Fibroblast of upper back skin (primary cell): ENCODE measurements at regions not wholly inside any gene's neighbourhood (a gene's known extent, or its start where the extent isn't known, plus 50 kb on each side); places are given as distances from the start of the nearest gene placed in this dataset.
"Not testable (repeated sequence)": the region's sequence is repeated elsewhere in the genome, so short reads cannot be mapped to it uniquely, and the experiment has no call there.

Experiments
- DNase-seq: peaks from one replicate; pipeline ENCODE4 v3.0.0-alpha.2; 2013

DNA sequence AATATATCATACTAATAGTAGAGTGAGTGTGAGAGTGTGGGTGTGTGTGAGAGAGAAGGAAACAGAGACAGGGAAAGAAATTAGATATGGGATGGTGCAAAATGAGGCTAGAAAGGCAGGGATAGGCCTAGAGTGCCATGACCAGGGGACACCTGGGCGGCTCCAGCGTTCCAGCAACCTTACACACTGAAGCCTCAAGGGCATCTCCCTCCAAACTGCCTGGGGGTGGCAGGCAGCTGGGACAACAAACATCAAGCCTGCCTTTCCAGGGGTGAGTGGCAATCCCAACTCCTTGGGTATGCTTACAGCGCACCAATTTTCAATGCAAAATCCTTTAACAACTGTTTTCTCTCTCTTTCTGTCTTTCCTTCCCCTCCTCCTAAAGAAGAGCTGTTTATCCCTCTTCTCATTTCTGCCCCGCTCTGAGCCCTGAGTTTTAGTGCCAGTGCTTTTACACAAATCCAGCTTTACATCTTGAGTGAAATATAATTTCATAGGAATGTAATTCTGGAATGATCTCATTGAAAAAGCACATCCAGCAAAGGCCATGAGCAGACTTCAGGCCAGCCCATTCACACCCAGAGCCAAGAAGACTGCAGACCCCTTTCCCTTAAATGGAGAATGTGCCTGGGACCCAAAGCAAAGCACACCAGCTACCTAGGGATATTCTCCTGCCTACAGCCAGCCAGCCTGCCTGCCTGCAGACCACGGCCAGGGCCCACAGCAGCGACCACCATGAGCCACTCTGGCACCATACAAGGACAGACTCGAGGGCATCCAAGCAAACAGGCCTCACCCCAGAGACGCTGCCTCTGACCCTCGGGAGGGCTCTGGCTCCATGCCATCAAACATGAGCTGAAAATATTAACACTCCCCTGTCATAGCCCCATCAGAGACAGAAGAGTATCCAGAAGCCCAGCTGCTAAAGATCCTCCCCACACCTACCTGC, 90.3 kb downstream of the RPL27A start:
- DNase-seq, result peak; percentile 53

DNA sequence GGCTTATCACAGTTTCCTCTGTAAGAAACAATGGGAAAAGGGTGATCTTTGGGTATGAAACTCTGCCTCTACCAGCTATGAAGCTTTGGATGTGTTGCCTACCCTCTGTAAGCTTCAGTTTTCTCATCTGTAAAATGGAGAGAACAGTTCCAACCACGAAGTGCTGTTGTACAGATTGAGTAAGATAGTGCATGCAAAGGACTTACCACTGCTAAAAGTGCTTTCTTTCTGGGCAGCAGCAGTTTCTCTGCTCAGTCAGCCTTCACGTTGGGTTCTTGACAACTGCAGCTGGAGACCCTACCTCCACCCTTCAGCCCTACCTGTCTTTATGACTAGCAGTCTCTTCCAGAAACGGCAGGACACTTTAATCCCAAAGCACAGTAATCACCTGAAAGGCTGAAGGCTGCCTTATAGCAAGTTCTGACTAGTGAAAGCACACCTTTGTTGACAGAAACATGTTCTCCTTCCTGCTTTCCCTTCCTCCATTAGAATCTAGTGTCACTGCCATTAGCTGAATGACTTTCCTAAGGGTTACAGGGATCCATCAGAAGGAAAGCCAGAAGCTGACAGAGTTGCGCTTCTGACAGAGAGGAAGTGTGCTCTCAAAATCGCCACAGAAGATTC, 91.4 kb downstream of the RPL27A start:
- no peak for DNase-seq

DNA sequence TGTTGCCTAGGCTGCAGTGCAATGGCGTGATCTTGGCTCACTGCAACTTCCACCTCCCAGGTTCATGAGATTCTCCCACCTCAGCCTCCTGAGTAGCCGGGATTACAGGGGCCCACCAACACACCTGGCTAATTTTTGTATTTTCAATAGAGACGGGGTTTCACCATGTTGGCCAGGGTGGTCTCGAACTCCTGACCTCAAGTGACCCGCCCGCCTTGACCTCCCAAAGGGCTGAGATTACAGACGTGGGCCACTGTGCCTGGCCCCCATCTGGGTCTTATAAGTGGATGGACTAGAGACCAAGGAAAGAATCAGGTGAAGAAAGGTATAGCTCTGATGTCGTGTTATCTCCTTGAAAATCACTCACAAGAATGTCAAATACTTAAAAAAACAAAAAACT, 92.3 kb downstream of the RPL27A start:
- DNase-seq, result not testable (repeated sequence)

DNA sequence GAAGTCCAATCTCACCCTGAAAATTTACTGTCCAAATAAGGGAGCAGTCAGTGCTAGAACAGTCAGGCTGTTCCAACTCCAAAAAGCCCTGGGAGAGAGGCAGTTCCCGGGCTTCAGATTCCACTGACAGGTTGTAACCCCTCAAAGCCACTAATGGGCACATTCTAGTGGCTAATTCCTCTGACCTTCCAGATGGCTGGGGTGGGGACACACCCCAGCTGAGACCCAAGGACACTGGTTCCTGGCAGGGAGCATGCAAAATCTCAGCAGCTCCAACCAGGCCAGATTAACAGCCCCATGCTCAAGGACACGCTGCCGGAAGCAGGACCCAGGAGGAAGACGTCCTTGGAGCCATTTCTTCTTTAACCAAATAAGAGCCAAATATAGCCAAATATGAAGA, 92.7 kb downstream of the RPL27A start:
- DNase-seq, result no peak

DNA sequence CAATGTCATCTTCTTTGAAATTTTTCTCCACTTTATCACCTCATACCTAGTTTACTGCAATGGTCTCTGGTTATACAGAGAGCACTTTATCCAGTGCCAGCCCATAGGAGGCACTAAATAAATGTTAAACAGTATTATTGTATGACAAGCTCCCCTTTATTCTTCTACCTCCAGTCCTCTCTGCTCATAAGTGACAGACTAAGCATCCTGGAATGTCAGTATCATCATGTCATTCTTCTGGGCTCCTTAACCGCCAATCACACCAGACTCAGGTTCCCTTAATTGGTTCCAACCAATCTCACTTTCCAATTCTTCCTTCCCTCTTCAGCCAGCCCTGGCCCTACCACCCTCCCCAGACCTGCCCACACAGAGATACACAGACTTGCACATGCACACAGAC, 93.1 kb downstream of the RPL27A start:
- DNase-seq, result no peak

DNA sequence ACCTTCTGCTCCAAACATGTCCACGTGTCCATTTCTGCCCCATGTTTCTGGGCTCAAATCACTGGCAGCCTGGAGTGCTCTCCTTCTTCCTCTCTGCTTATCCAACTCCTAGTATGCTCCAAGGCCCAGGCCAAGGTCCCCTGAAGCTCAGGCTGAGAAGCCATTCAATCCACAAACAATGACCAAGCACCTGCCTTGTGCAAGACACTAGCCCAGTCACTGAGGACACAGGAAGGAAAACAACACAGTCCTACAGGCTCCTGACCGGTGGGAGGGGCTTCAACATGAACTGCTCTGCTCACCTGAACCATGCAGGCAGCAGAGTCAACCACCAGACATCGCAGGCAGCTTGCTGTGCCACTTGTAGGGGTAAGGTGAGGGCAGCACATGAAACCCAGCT, 93.6 kb downstream of the RPL27A start:
- no peak for DNase-seq

DNA sequence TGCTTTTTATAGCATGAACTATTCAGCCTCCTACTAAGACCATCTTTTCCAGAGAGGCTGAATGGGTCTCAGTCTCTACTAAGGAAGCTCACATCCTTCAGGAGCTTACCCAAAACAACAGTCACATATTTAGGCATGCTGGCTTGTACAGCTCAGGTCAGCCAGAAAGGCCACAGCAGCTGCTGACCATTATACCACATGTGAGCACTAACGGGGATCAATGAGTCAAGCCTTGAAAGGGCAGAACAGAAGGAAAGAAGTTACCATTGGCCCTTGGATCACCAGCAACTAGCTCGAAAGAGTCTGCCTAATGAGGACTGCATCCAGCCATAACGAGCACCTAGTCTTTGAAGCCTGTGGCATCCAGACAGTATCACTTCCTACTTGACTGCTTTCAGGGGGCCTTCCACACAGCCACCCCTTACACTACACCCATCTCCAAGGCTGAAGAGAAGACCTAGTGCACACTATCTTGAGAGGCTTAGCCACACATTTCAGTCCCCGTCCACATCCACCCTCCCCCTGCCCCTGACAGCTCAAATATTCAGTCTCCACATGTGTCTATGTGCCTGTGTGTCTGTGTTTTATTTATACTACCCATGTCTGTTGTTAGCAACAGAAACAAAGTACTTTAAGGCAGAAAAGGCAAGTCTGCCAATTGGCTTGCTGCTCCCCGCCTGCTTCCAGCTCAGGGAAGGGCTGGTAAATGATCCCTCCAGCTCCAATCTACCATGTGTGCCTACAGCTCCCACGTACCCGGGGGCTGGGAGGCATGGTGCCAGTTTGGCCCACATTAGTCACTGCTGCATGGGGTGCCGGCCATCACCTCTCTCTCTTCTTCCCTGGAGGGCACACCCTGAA, 95.5 kb downstream of the RPL27A start:
- no peak for DNase-seq

DNA sequence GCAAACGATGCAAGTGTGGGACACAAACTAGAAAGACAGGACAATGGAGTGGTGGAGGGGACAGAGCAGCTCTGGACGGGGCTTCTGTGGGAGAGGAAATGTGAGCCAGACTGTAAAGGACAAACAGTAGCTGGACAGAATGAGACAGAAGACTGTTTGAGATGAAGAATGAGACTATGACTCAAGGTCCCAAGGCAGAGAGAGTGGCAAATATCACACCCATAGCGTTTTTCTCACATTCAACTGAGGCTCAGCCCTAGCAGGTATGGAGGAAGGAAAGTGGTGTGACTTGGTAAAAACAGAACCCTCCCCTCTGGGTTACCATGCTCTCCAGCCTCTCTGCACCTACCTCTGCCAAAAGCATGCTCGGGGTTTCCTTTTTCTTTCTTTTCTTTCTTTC, 96.5 kb downstream of the RPL27A start:
- no peak for DNase-seq

DNA sequence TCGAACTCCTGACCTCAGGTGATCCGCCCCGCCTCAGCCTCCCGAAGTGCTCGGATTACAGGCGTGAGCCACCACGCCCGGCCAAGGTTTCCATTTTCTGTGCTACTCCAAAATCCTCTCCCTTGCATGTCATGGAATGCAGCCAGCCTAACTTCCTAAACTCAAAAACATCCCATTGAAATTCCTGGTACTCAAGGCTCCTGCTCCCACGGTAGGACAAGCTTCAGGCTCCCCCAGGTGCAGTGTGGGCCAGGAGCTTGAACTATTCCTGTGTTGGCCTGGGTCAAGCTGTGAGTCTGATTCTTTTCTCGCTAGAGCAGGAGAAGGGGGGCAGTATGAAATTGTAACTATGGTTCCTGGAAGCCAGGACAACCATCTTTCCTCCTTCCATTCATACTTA, 97.1 kb downstream of the RPL27A start:
- no peak for DNase-seq

DNA sequence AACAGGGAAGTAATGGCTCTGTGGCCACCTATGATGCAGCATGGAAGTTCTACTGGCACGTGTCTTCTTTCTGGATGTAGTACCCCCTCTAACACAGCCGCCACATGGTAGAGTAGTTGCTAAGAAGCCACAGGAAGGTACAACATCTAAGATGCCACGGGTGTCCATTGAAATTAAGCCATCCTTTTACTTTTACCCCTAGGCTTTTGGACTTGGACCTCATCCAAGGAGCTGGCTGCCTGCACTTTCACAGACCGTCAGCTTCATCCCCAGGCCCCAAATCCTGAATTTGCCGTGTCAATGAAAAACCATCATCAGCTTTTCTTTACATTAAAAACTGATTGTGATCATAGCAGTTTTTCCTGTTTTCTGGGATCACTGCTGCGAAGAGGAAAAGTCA, 102.4 kb downstream of the RPL27A start:
- DNase-seq, result no peak

DNA sequence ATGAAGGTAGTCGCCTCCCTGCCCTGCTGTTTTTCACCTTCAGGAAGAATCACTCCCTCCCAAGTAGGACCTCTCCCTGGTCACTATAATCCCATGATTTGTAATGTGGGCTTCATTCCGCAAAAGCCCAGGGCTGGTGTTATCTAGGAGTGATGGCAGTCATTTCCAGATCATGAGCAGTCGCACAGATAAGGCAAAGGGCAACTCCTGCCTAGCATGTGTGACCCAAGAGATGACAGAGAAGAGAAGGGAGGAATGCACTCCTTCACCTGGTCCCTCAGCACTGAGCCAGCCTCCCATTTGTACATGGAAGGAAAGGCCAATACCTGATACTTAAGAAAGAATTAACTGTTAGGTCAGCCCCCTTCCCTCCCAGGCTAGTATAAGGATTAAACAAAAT, 102.9 kb downstream of the RPL27A start:
- no peak for DNase-seq

DNA sequence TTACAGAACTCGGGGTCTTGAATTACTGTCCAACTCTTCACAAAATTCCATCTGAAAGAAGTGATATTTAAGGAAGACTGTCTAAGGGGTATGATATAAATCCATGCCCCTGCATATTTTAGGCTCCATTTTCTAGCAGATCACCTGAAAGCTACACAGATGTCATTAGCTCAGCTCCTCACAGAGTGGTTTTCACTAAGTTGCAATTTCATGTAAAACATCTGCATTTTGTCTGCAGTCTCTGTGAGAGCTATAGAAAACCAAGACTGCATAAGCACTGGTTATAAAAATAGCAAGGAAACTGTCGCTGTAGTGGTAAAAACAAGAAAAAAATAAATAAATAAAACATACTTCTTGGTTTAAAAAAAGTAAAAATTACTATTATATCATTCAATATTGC, 103.4 kb downstream of the RPL27A start:
- no peak for DNase-seq

DNA sequence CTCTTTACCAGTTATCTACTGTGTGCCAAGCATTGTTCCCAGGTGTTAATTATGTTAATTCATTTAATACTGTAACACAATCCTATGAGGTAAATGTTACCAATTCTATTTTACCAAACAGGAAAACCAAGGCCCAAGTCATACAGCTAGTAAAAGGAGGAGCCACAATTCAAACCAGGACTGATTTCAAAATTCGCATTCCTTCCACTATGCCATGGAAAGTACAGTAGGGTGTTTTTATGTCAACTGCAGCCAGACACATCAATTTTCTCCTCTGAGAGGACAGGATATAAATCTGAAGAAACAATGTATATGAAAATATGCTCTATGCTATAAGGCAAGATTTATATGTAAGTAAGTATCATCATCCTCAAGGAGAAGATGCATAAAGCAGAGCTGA, 104.3 kb downstream of the RPL27A start:
- DNase-seq, result peak; percentile 40

DNA sequence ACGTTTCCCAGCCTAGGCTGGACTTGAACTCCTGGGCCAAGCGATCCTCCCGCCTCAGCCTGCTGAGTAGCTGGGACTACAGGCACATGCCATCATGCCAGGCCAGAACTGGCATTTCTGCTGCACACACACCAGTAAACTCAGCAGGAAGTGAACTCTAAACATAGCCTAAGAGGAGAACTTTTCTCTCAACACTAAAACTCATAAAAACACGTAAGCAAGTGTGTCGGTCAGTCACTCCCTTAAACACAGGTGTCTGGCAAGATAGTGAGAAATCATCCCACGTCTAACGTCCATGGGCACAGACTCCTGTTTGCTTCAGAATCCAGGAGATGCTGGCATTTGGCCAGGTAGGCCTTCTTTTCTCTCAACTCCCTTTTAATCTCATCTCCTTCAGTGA, 104.8 kb downstream of the RPL27A start:
- DNase-seq, result no peak

DNA sequence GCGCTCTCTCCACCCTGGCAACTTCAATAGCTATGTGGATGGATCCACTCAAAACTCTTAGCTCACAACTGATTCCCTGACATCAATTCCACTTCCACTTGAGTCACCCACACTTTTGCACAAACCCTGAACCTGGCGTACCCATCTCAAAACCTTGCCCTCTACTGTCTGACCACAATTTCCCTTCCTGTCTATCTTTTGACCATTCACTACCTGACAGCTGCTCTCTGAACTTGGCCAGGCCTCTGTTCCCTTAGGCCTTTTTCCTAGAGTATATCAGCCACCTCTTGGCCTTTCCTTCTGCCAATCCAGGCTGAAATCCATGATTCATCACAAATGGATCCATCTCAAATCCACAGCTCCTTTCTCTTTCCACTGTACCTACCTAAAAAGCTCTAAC, 106.0 kb downstream of the RPL27A start:
- no peak for DNase-seq

DNA sequence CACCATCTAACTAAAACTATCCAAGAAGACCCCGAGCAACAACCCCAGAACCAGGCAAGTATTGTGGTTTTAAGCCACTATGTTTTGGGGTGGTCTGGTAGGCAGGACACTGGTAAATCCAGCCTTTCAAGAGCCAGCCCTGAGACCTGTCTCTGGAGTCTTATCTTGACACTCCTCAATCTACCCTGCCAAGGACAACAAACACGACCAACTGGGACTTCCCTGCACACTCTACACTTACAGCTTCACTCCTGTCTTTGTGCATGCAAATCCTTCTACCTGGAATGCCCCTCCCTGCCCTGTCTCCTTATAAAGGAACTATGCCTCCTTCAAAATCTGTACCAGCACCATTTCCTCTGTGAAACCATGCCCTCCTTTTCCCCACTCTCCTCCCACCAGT, 107.3 kb downstream of the RPL27A start:
- DNase-seq, result no peak

DNA sequence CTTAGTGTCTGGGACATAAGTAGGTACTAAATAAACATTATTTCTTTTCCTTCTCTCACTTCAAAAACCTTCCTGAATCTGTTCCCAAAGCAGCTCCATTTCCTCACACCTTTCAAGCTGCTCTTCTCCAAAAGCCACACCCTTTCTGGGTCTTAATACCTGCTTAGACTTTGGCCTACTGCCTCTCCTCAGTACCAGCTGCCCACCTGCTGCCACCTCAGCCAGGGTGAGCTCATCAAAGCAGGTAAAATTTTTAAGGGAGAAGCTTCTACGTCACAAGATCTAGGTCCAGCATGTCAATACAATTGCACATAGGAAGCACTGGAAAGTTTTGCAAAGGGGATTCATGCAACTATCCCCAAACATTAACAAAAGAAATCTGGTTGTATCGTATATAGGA, 108.4 kb downstream of the RPL27A start:
- DNase-seq, result no peak

DNA sequence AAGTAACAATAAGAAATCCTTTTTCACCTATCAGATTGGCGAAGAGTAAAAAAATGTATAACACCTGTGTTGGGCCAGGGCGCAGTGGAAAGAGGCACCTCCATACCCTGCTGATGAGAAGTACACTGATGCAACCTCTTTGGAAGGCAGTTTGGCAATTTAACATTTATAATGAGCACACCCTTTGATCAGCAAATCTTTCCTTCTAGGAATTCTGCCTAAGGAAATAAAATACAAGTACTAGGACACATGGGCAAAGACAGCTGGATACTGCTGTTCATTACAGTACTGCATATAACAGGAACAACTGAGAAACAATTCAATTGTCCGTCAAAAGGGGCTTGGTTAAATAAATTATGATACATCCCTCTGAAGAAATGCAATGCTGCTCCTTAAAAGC, 110.1 kb downstream of the RPL27A start:
- no peak for DNase-seq

DNA sequence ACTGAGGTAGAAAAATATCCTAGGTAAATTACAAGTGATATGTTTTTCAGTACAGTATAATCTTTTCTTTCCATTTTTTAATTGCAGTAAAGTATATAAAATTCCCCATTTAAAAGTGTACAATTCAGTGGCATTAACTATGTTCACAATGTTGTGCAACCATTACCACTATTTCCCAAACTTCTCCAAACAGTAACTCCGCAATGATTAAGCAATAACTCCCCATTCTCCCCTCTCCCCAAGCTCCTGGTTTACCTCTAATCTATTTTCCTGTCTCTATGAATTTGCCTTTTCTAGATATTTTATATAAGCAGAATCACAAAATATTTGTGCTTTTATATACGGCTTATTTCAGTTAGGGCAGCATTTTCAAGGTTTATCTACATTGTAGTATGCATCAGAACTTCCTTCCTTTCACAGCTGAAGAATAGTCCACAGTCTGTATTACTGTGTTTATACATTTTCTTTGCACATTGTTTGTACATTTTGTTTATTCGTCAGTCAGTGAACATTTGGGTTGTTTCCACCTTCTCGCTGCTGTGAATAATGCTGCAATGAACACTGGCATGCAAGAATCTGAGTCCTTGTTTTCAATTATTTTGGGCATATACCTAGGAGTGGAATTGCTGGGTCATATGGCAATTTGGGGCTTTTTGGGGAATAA, 110.7 kb downstream of the RPL27A start:
- no peak for DNase-seq

DNA sequence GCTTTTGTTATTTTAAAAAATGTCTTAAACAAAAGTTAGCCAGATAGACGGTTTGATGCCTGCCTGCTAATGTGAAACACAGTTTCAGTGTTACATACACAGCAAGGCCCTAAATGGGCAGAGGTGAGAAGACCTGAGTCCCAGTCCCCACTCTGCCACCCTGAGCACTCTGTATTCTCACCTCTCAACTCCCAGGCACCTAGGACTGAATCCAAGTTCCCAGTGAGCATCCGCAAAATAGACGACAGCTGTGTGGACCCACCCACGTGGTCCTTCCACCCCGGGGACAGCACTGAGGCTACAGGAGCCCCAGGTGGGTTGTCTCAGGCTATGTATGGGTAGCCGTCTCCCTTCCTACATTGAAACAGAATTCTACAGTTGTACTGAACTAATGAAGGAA, 111.5 kb downstream of the RPL27A start:
- DNase-seq, result no peak

DNA sequence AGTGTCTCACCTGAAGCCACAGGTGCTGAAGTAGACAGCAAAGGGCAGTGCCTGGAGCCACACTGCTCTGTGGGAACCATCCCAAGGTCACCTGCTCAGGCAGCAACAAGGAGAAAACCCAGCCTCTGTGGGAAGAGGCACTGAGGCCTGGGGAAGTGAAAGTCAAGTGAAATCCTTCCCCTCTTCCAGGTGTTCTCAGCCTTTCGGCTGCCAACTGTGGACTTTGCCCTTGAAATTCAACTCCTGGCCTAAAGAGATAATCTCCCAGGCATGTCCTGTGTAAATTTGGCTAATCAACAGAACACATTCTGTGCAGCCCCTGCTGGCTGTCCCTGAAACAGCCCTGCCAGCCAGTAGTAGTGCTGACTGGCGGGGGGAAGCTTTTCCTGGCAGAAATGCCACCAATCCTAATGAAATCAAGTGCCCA, 112.1 kb downstream of the RPL27A start:
- no peak for DNase-seq

DNA sequence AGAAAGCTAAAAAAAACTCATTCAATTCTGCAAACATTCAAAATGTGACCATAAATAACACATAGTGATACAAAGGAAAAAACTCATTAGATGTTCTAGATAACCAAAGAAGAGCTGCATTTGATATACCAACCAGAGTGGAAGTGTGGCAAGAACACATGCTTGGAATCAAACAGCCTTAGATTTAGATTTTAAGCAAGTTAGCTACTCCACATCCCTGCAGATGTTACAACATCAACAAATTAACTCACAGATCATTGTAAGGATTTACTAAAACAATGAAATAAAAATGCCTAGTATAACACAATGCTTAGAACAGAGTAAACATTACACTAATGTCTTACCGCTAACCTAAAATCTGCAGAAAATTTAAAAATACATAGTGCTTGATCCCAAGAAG, 114.0 kb upstream of the AKIP1 start:
- DNase-seq, result no peak

DNA sequence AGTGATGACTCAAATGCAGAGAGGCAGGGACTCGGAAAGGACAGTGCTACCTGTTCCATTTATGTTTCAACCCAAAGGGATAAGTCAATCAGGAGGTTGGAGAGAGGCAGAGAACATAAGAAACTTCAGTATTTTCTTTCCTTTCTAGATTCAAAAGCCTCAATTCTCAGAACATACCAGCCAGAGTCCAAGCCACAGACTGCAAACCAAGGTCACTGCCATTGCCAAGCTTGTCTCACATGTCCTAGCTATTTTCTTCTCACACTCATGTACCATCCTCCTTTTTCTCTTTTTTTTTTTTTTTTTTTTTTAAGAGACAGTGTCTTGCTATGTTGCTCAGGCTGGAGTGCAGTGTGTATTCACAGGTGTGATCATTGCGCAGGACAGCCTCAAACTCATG, 111.7 kb upstream of the AKIP1 start:
- DNase-seq, result no peak
